HG02588 (cell line): ENCODE measurements at regions not wholly inside any gene's neighbourhood (a gene's known extent, or its start where the extent isn't known, plus 50 kb on each side); places are given as distances from the start of the nearest gene placed in this dataset.
"Not testable (repeated sequence)": the region's sequence is repeated elsewhere in the genome, so short reads cannot be mapped to it uniquely, and the experiment has no call there.

Experiments
- ATAC-seq: cut with Tn5 transposase; IDR thresholded peaks from one replicate; pipeline ENCODE4 v1.9.1; 2021; ENCODE audit warnings: mild to moderate bottlenecking, moderate library complexity; ENCODE audit not compliant: unreplicated experiment

- no peak for ATAC-seq
Observed at GRCh38 chr5:1654786-1655495, 131.2 kb upstream of the LPCAT1 start.

GRCh38 chr5:1653698-1654651, 130.2 kb upstream of the LPCAT1 start:
- peak; percentile 79 for ATAC-seq

DNA sequence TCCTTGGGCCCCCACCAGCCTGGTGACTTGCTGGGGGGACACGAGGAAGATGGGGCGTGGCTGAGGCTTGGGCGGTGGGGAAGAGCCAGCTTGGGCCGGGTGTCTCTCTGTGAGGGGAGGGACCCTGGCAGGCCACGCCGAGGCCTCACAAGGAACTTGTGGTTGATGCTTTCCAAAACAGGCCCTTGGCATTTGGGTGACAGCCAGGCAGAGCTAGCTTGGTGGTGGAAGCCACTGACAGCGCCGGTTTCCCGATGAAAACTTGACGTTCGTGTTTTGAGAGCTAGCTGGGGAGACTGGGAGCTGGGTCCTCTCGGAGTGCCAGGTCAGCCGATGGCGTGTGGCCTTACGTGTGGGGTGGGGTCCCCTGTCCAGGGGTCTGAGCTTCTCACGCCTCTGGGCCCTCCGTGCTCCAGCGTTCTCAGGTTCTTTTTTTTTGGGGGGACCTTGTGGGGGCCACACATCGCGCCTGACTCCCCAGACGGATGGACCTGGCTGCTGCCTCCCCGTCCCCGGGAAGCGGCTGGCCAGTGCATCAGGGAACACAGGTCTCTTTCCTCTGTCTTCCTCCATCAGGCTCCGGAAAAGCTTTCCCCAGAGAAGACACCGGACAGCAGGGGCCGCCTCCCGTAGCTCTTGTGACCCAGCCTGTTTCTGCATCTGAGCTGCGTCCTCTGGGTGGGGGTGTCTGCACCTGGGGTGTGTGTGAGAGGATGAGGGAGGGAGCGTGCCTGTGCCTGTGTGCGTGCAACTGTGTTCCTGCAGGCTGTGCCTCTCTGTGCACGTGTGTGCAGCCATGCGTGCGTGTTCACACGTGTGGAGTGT, 129.3 kb upstream of the LPCAT1 start:
- ATAC-seq, result peak; percentile 29

DNA sequence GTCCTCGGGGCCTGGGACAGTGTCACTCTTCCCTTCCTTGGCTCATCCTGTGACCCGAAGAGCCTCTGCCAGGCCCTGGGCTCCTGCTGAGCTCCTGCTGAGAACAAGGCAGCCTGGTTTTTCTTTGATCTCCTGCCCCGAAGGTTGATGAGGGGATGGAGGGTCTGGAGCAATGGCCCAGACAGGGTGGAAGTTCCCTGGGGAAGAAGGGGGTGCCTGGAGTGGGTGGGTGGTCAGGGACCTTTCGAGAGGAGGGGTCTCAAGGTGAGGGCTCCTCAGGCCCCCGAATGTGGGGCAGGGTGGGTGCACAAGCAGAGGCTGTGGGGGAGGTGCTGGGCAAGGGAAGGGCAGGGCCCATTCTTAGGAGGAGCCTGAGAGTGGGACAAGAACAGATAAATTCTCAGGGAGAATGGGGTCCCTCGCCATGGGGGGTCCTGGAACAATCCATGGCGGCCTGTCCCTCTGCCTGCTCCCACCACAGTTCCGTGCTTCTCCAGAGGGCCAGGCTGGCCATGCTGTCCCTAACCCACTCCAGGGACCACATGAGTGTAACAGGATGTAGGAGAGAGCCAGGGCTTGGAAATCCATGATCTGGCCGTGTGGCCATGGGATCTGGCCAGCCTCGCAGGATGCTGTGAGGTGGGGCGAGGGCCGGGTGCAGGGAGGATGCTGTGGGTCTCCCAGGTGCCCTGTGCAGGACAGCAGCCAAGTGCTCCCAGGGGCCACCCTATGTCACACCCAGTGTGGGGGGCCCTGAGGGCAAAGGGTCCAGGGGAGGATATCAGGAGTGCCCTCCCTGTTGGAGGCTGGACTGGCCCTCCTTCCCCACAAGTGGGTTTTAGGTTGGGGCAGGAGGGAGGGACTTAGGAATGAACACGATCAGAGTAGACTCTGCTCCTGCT, 128.5 kb upstream of the LPCAT1 start:
- no peak for ATAC-seq

- ATAC-seq, result no peak
Observed at GRCh38 chr5:1651250-1651649, 127.5 kb upstream of the LPCAT1 start.

DNA sequence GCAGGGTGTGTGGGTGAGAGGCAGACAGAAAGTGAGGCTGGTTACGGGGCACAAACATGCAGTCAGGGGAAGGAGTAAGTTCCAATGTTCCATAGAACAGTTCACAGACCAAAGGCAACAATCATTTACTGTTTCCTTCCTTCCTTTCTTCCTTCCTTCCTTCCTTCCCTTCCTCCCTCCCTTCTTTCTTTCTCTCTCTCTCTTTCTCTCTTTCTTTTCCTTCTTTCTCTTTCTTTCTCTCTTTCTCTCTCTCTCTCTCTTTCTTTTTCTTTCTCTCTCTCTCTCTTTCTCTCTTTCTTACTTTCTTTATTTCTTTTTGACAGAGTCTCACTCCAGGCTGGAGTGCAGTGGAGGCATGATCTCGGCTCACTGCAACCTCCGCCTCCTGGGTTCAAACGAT, 125.8 kb upstream of the LPCAT1 start:
- ATAC-seq, result no peak

- no peak for ATAC-seq
Observed at GRCh38 chr5:1648806-1649205, 125.0 kb upstream of the LPCAT1 start.

- no peak for ATAC-seq
Observed at GRCh38 chr5:1647580-1647979, 123.8 kb upstream of the LPCAT1 start.

DNA sequence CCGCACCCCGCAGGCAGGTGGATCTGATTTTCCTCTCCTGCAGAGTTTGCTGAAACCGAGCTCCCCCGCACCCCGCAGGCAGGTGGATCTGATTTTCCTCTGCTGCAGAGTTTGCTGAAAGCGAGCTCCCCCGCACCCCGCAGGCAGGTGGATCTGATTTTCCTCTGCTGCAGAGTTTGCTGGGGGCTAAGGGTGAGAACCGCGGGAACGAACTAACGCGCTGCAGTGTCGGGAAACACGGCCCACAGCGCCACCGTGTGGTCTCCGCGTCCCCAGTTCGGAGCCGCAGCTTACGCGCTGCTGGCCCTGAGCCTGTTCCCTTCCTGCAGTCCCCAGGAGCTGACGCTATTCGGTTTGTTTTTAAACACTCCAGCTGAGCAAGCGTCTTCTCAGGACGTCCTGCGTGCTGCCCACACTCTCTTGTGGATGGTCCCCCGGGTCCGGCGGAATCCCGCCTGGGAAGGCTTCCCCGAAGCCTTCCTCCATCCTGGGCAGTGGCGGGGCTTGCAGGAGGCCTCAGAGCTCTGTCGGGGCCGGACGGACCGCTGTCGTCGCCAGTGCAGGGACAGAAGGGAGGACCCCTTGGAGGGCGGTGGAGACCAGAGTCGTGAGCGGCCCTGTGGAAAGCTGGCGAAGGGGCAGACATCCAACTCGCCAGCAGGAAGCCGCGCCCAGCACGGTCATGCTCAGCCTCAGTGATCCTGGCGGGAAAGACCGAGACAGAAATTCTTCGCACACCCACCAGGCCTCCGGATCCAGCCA, 121.2 kb upstream of the LPCAT1 start:
- ATAC-seq, result peak; percentile 74

DNA sequence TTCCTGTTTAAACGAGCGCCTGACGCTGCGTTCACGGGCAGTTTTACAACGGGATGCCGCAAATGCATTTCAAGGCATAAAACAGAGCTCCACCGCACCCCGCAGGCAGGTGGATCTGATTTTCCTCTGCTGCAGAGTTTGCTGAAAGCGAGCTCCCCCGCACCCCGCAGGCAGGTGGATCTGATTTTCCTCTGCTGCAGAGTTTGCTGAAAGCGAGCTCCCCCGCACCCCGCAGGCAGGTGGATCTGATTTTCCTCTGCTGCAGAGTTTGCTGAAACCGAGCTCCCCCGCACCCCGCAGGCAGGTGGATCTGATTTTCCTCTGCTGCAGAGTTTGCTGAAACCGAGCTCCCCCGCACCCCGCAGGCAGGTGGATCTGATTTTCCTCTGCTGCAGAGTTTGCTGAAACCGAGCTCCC, 120.6 kb upstream of the LPCAT1 start:
- ATAC-seq, result not testable (repeated sequence)

GRCh38 chr5:1643651-1644392, 120.1 kb upstream of the LPCAT1 start:
- no peak for ATAC-seq

- no peak for ATAC-seq
Observed at GRCh38 chr5:1642621-1643061, 118.9 kb upstream of the LPCAT1 start.

GRCh38 chr5:1642221-1642620, 118.5 kb upstream of the LPCAT1 start:
- no peak for ATAC-seq

GRCh38 chr5:1641560-1642166, 117.9 kb upstream of the LPCAT1 start:
- ATAC-seq, result no peak

GRCh38 chr5:1641041-1641440, 117.3 kb upstream of the LPCAT1 start:
- ATAC-seq, result no peak

- ATAC-seq, result no peak
Observed at GRCh38 chr5:1640421-1640881, 116.7 kb upstream of the LPCAT1 start.

GRCh38 chr5:1639757-1640156, 116.0 kb upstream of the LPCAT1 start:
- ATAC-seq, result no peak
